K562 (cell line): ENCODE measurements at regions not wholly inside any gene's neighbourhood (a gene's known extent, or its start where the extent isn't known, plus 50 kb on each side); places are given as distances from the start of the nearest gene placed in this dataset.

Experiments used
- ATAC-seq: fragments of 200-7000 bp; cut with Tn5 transposase; 3 replicates; pipeline ENCODE4 v1.9.1; 2020; ENCODE audit warnings: moderate library complexity
- BruUV-seq: library from RNA; stranded (reverse); fragments of 400-500 nt; replicated peaks from 2 replicates; lab custom pipeline; 2021; lab: Mats Ljungman, UMichigan
- CTCF ChIA-PET: fragments of 300-600 bp; formaldehyde crosslinking; extraction: SDS; loops from one replicate; lab custom pipeline; 2021; ENCODE audit warnings: low intra/inter-chr PET ratio; lab: Yijun Ruan, JAX
- POLR2A ChIA-PET: fragments of 300-600, 350-650 bp; sonication (Branson Sonifier 250); formaldehyde crosslinking; extraction: SDS; loops from one replicate; lab custom pipeline; 2021; ENCODE audit warnings: antibody characterized with exemption, inconsistent platforms; lab: Yijun Ruan, JAX
- DNase-seq, 4 experiments: peaks; one replicate each; pipeline versions ENCODE4 v3.0.0 to v3.0.0-alpha.2; 2011 to 2018; ENCODE audit warnings: low spot score in 3 of 4, mixed read lengths in 3 of 4; ENCODE audit errors: extremely low read depth in 1 of 4
- FAIRE-seq: peaks from 2 replicates; lab custom pipeline; 2011; peaks lifted over from hg19 to GRCh38; lab: Jason Lieb, UNC
- H2AFZ ChIP-seq: 2 replicates; pipeline ENCODE4 v1.6.0; 2011; ENCODE audit warnings: low read depth, low read length, control low read depth, inconsistent platforms
- H3K27ac ChIP-seq: fragments of 200-600 bp; 3 replicates; pipeline ENCODE4 v1.8.0; 2011; ENCODE audit warnings: low read depth, mild to moderate bottlenecking, control low read depth, inconsistent platforms, low read length, moderate library complexity, mixed read lengths; ENCODE audit errors: extremely low read depth
- H3K27me3 ChIP-seq, 2 experiments: fragments of 300-600 bp in 1 of 2; 2 replicates in 1 of 2; 3 replicates in 1 of 2; pipeline versions ENCODE4 v1.6.0 to v1.8.0; 2011; ENCODE audit warnings: inconsistent platforms in 2 of 2, low read length in 2 of 2, mild to moderate bottlenecking in 1 of 2, mixed read lengths in 1 of 2, moderate library complexity in 1 of 2; ENCODE audit not compliant: control insufficient read depth in 2 of 2, insufficient read depth in 2 of 2
- H3K36me3 ChIP-seq: fragments of 300-600 bp; 3 replicates; pipeline ENCODE4 v1.8.0; 2011; ENCODE audit warnings: mild to moderate bottlenecking, low read length, inconsistent platforms; ENCODE audit not compliant: control insufficient read depth, insufficient read depth
- H3K4me1 ChIP-seq, 2 experiments: fragments of 200-600 bp in 1 of 2; replicated peaks in 1 of 2; 2 replicates in 1 of 2; 3 replicates in 1 of 2; pipeline versions ENCODE4 v1.5.1 to v1.8.0; 2011; ENCODE audit warnings: inconsistent platforms in 2 of 2, low read length in 2 of 2, mild to moderate bottlenecking in 1 of 2, mixed read lengths in 1 of 2, moderate library complexity in 1 of 2; ENCODE audit not compliant: control insufficient read depth in 2 of 2, insufficient read depth in 2 of 2
- H3K4me2 ChIP-seq: 2 replicates; pipeline ENCODE4 v1.6.1; 2011; ENCODE audit warnings: low read length, control low read depth, inconsistent platforms, mixed read lengths; ENCODE audit not compliant: insufficient read depth
- H3K4me3 ChIP-seq: fragments of 200-600 bp; sonication (generic), shearing (Covaris generic); 2 replicates; pipeline ENCODE4 v1.5.1; 2016; ENCODE audit warnings: control low read depth, inconsistent platforms
- H3K79me2 ChIP-seq: fragments of 200-600 bp; 3 replicates; pipeline ENCODE4 v1.8.0; 2011; ENCODE audit warnings: low read length, inconsistent platforms; ENCODE audit not compliant: control insufficient read depth, insufficient read depth
- H3K9ac ChIP-seq, 2 experiments: 2 replicates each; pipeline versions ENCODE4 v1.6.0 to v1.6.1; 2011; ENCODE audit warnings: low read depth in 2 of 2, low read length in 2 of 2, control low read depth in 1 of 2, inconsistent platforms in 1 of 2, mild to moderate bottlenecking in 1 of 2, mixed read lengths in 1 of 2; ENCODE audit not compliant: insufficient read depth in 1 of 2
- H3K9me1 ChIP-seq: one replicate; pipeline ENCODE4 v1.6.0; 2011; ENCODE audit warnings: inconsistent platforms, mild to moderate bottlenecking, low read length, moderate library complexity; ENCODE audit not compliant: control insufficient read depth, insufficient read depth
- H3K9me3 ChIP-seq: replicated peaks from 2 replicates; pipeline ENCODE4 v1.5.1; 2011; ENCODE audit warnings: low read depth, low read length, inconsistent platforms; ENCODE audit not compliant: control insufficient read depth, insufficient read depth
- H4K20me1 ChIP-seq: replicated peaks from 2 replicates; pipeline ENCODE4 v1.6.1; 2011; ENCODE audit warnings: low read length, inconsistent platforms, mixed read lengths; ENCODE audit not compliant: control insufficient read depth, insufficient read depth
- ARNT ChIP-seq, 2 experiments: fragments of 450-650 bp; IDR thresholded peaks; 2 replicates each; pipeline ENCODE4 v1.6.1; 2016; ENCODE audit warnings: mild to moderate bottlenecking in 1 of 2
- CCNT2 ChIP-seq: IDR thresholded peaks from 2 replicates; pipeline ENCODE4 v1.6.1; 2011; ENCODE audit warnings: borderline replicate concordance, low read depth, mild to moderate bottlenecking, moderate library complexity, mixed read lengths, low read length; ENCODE audit not compliant: insufficient read length; ENCODE audit errors: extremely low read depth
- DMBX1 ChIP-seq: fragments of 250-450 bp; sonication (Bioruptor Pico); IDR thresholded peaks from 2 replicates; pipeline ENCODE4 v1.8.0; 2022; ENCODE audit warnings: inconsistent platforms, mild to moderate bottlenecking, moderate library complexity, borderline replicate concordance
- ERF ChIP-seq: fragments of 450-650 bp; formaldehyde crosslinking; IDR thresholded peaks from 2 replicates; pipeline ENCODE4 v1.4.0; 2020; ENCODE audit warnings: mild to moderate bottlenecking, mixed read lengths
- FOXP1 ChIP-seq: sonication (generic); formaldehyde crosslinking; IDR thresholded peaks from 2 replicates; pipeline ENCODE4 v1.8.0; 2022; ENCODE audit warnings: mild to moderate bottlenecking, missing genetic modification reagents
- MAFK ChIP-seq: IDR thresholded peaks from 2 replicates; pipeline ENCODE4 v1.6.1; 2011; ENCODE audit warnings: low read length, improper control_type of control experiment
- NELFE ChIP-seq: IDR thresholded peaks from 2 replicates; pipeline ENCODE4 v1.6.1; 2011; ENCODE audit warnings: mild to moderate bottlenecking; ENCODE audit not compliant: insufficient read depth, insufficient read length
- NFXL1 ChIP-seq: fragments of 450-650 bp; formaldehyde crosslinking; IDR thresholded peaks from 2 replicates; pipeline ENCODE4 v1.4.0; 2021; ENCODE audit warnings: mild to moderate bottlenecking
- SAP30 ChIP-seq: fragments of 200-600 bp; sonication (generic); IDR thresholded peaks from 2 replicates; pipeline ENCODE4 v1.6.1; 2012; ENCODE audit warnings: borderline replicate concordance, low read depth, mild to moderate bottlenecking, moderate library complexity, low read length, control low read depth, inconsistent platforms; ENCODE audit not compliant: insufficient read depth, poor library complexity, severe bottlenecking
- STAG1 ChIP-seq: sonication (generic); formaldehyde crosslinking; IDR thresholded peaks from 2 replicates; pipeline ENCODE4 v1.5.0; 2020; ENCODE audit warnings: missing genetic modification reagents, borderline replicate concordance
- TAF9B ChIP-seq: fragments of 450-650 bp; IDR thresholded peaks from 2 replicates; pipeline ENCODE4 v1.6.1; 2018; ENCODE audit warnings: mild to moderate bottlenecking; ENCODE audit not compliant: partially characterized antibody
- ZNF239 ChIP-seq: fragments of 250-450 bp; sonication (Bioruptor Pico); IDR thresholded peaks from 2 replicates; pipeline ENCODE4 v1.4.0; 2020; ENCODE audit warnings: mild to moderate bottlenecking
- ZNF436 ChIP-seq: fragments of 250-450, 450-650 bp; sonication (Bioruptor Pico); formaldehyde crosslinking; IDR thresholded peaks from 2 replicates; pipeline ENCODE4 v1.7.0; 2020; ENCODE audit warnings: mild to moderate bottlenecking
- ZNF589 ChIP-seq: fragments of 200-800 bp; sonication (Bioruptor generic); IDR thresholded peaks from 2 replicates; pipeline ENCODE4 v1.6.1; 2016; ENCODE audit warnings: low read depth, missing genetic modification characterization, missing compliant biosample characterization
- ZSCAN29 ChIP-seq: fragments of 450-650 bp; IDR thresholded peaks from 2 replicates; pipeline ENCODE4 v1.6.1; 2017
- WGBS: fragments of 100-300 bp; shearing (Covaris generic); methylation state at CpG from one replicate; pipeline ENCODE4 v1.1.6; 2016; ENCODE audit warnings: low coverage, mixed read lengths; ENCODE audit not compliant: insufficient coverage; ENCODE audit errors: missing lambda C conversion rate; 5-methylcytosine and 5-hydroxymethylcytosine counted together
- in situ Hi-C: fragments of 300-500 bp; cut with MboI; formaldehyde crosslinking; loops from 4 replicates; pipeline ENCODE4 v1.15.0; 2018; ENCODE audit warnings: inconsistent platforms, mixed read lengths
- intact Hi-C: fragments of 100-400 bp; cut with micrococcal nuclease; formaldehyde crosslinking; loops from 2 replicates; pipeline ENCODE4 v1.14.2; 2022
- TF ChIP-seq, protein P1 (sequence below), 2 experiments: fragments of 450-650 bp in 1 of 2; IDR thresholded peaks; 2 replicates each; pipeline ENCODE4 v1.6.1; 2011 to 2017; ENCODE audit warnings: low read depth in 2 of 2, antibody characterized with exemption in 1 of 2, borderline replicate concordance in 1 of 2, low read length in 1 of 2, mild to moderate bottlenecking in 1 of 2, mixed read lengths in 1 of 2; ENCODE audit not compliant: control insufficient read depth in 1 of 2
- TF ChIP-seq, protein P2 (sequence below): fragments of 250-450 bp; sonication (Bioruptor Pico); IDR thresholded peaks from 2 replicates; pipeline ENCODE4 v1.4.0; 2020; ENCODE audit warnings: mild to moderate bottlenecking
- TF ChIP-seq, protein P3 (sequence below): fragments of 450-650 bp; IDR thresholded peaks from 2 replicates; pipeline ENCODE4 v1.7.0; 2016; ENCODE audit warnings: borderline replicate concordance

DNA sequence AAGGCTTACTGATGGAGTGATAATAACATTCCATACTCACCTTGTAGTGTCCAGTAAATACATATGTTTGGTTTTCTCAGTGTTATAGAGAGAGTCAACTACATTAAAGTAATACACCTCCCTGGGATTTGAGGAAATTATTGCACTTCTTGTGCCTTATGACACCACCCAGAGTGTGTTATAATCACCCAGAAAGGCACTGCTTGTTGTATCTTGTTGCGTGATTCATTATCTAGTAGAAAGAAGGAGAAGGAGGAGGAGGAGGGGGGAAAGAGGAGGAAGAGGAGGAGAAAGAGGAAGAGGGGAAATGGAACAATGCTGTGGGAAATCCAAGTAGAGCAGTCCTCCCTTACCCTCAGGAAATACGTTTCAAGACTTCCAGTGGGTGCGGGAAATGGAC, 661.8 kb upstream of the WWC1 start:
- POLR2A ChIA-PET, result no interaction called here
- ATAC-seq, result no peak
- Histone ChIP-seq H3K9me3 (no peaks in the 10 kb centered on the region), H3K36me3 (no peaks in the 10 kb centered on the region), H3K79me2 (no peaks in the 10 kb centered on the region), H3K27ac (no peak overlapping the region), H2AFZ (no peak overlapping the region), H3K9ac (no peak overlapping the region), H3K4me3 (no peak overlapping the region), H3K9me1 (no peaks in the 10 kb centered on the region), H3K4me1 (no peaks in the 10 kb centered on the region), H3K4me2 (no peak overlapping the region), H3K27me3 (no peaks in the 10 kb centered on the region), H4K20me1 (no peaks in the 10 kb centered on the region)
- no peak for DNase-seq
- no TSS peak for BruUV-seq
- 0% methylated on average over 2 of the region's 3 CpGs for WGBS
- in situ Hi-C loops (no loop called here), intact Hi-C loops (no loop called here)
- CTCF ChIA-PET, result no interaction called here
- no peak for FAIRE-seq
- TF ChIP-seq NFXL1 (CRISPR knock-in tag) (no peak), ZSCAN29 (no peak), CCNT2 (no peak), ZNF436 (CRISPR knock-in tag) (no peak), TAF9B (no peak), ZNF589 (CRISPR knock-in tag) (no peak), MAFK (no peak), ARNT (IDR thresholded peaks at IDR 0.05) (no peak), NELFE (no peak), STAG1 (CRISPR knock-in tag) (no peak), DMBX1 (CRISPR knock-in tag) (no peak), FOXP1 (CRISPR knock-in tag) (no peak), ZNF239 (CRISPR knock-in tag) (no peak), ERF (CRISPR knock-in tag) (no peak), SAP30 (no peak)
- TF ChIP-seq, protein P1, sequence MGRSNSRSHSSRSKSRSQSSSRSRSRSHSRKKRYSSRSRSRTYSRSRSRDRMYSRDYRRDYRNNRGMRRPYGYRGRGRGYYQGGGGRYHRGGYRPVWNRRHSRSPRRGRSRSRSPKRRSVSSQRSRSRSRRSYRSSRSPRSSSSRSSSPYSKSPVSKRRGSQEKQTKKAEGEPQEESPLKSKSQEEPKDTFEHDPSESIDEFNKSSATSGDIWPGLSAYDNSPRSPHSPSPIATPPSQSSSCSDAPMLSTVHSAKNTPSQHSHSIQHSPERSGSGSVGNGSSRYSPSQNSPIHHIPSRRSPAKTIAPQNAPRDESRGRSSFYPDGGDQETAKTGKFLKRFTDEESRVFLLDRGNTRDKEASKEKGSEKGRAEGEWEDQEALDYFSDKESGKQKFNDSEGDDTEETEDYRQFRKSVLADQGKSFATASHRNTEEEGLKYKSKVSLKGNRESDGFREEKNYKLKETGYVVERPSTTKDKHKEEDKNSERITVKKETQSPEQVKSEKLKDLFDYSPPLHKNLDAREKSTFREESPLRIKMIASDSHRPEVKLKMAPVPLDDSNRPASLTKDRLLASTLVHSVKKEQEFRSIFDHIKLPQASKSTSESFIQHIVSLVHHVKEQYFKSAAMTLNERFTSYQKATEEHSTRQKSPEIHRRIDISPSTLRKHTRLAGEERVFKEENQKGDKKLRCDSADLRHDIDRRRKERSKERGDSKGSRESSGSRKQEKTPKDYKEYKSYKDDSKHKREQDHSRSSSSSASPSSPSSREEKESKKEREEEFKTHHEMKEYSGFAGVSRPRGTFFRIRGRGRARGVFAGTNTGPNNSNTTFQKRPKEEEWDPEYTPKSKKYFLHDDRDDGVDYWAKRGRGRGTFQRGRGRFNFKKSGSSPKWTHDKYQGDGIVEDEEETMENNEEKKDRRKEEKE (IDR thresholded peaks at IDR 0.05; ENCODE audit: borderline replicate concordance in 1 of 2, control insufficient read depth in 1 of 2, low read depth in 2 of 2, low read length in 1 of 2), result no peak
- TF ChIP-seq, protein P2, sequence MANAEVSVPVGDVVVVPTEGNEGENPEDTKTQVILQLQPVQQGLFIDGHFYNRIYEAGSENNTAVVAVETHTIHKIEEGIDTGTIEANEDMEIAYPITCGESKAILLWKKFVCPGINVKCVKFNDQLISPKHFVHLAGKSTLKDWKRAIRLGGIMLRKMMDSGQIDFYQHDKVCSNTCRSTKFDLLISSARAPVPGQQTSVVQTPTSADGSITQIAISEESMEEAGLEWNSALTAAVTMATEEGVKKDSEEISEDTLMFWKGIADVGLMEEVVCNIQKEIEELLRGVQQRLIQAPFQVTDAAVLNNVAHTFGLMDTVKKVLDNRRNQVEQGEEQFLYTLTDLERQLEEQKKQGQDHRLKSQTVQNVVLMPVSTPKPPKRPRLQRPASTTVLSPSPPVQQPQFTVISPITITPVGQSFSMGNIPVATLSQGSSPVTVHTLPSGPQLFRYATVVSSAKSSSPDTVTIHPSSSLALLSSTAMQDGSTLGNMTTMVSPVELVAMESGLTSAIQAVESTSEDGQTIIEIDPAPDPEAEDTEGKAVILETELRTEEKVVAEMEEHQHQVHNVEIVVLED (CRISPR knock-in tag), result no peak
- TF ChIP-seq, protein P3, sequence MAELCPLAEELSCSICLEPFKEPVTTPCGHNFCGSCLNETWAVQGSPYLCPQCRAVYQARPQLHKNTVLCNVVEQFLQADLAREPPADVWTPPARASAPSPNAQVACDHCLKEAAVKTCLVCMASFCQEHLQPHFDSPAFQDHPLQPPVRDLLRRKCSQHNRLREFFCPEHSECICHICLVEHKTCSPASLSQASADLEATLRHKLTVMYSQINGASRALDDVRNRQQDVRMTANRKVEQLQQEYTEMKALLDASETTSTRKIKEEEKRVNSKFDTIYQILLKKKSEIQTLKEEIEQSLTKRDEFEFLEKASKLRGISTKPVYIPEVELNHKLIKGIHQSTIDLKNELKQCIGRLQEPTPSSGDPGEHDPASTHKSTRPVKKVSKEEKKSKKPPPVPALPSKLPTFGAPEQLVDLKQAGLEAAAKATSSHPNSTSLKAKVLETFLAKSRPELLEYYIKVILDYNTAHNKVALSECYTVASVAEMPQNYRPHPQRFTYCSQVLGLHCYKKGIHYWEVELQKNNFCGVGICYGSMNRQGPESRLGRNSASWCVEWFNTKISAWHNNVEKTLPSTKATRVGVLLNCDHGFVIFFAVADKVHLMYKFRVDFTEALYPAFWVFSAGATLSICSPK, result no peak
